ENCODE measurements at regions not wholly inside any gene's neighbourhood (a gene's known extent, or its start where the extent isn't known, plus 50 kb on each side); places are given as distances from the start of the nearest gene placed in this dataset.

DNA sequence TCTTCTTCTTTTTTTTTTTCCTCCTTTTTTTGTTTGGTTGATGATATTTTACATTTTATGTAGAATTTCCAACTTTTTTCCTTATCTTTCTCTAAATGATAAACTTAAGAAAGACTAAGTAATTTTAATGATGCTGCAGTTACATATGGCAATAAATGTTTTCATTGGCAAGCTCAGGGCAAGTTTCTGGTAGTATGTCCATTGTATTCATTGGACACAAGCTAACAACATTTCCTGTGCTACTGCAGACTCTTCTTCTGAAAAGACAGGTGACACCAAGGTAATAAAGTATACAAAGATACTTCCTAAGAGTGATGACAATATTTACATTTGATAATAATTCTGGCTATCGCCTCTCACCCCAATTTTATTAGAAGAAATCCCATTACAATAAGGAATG, 219.2 kb upstream of the NFIA start:
- no peak for TF ChIP-seq ZFX (IDR thresholded peaks at IDR 0.05; ENCODE audit: borderline replicate concordance)
- TF ChIP-seq, protein P1, sequence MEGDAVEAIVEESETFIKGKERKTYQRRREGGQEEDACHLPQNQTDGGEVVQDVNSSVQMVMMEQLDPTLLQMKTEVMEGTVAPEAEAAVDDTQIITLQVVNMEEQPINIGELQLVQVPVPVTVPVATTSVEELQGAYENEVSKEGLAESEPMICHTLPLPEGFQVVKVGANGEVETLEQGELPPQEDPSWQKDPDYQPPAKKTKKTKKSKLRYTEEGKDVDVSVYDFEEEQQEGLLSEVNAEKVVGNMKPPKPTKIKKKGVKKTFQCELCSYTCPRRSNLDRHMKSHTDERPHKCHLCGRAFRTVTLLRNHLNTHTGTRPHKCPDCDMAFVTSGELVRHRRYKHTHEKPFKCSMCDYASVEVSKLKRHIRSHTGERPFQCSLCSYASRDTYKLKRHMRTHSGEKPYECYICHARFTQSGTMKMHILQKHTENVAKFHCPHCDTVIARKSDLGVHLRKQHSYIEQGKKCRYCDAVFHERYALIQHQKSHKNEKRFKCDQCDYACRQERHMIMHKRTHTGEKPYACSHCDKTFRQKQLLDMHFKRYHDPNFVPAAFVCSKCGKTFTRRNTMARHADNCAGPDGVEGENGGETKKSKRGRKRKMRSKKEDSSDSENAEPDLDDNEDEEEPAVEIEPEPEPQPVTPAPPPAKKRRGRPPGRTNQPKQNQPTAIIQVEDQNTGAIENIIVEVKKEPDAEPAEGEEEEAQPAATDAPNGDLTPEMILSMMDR (IDR thresholded peaks at IDR 0.05): no peak
